Kidney (tissue), 13 donors: ENCODE measurements at regions not wholly inside any gene's neighbourhood (a gene's known extent, or its start where the extent isn't known, plus 50 kb on each side); places are given as distances from the start of the nearest gene placed in this dataset.

Experiments used
- DNase-seq, 5 donors: peaks; one replicate each; pipeline ENCODE4 v3.0.0-alpha.2; 2013 to 2020
- FAIRE-seq: peaks from 2 replicates; lab custom pipeline; 2012; peaks lifted over from hg19 to GRCh38; lab: Jason Lieb, UNC
- H3K27ac ChIP-seq, 2 donors: one replicate each; pipeline ENCODE4 v1.7.0; 2013; ENCODE audit warnings: low read depth in 2 of 2, low read length in 2 of 2, inconsistent platforms in 1 of 2
- H3K27me3 ChIP-seq: one replicate; pipeline ENCODE4 v1.7.1; 2013; ENCODE audit warnings: low read length, inconsistent platforms; ENCODE audit not compliant: control insufficient read depth, insufficient read depth
- H3K36me3 ChIP-seq, 3 donors: one replicate each; pipeline versions ENCODE4 v1.7.0 to v1.7.1; 2013; ENCODE audit warnings: low read length in 3 of 3, control low read depth in 1 of 3, inconsistent platforms in 1 of 3; ENCODE audit not compliant: insufficient read depth in 3 of 3, control insufficient read depth in 2 of 3
- H3K4me1 ChIP-seq, 3 donors: one replicate each; pipeline versions ENCODE4 v1.7.0 to v1.7.1; 2013; ENCODE audit warnings: low read length in 3 of 3, inconsistent platforms in 1 of 3, low read depth in 1 of 3; ENCODE audit not compliant: control insufficient read depth in 2 of 3, insufficient read depth in 2 of 3
- H3K4me3 ChIP-seq, 3 donors: one replicate each; pipeline versions ENCODE4 v1.7.0 to v1.8.1; 2013; ENCODE audit warnings: low read length in 3 of 3, control low read depth in 1 of 3, inconsistent platforms in 1 of 3
- H3K9ac ChIP-seq, 3 donors: one replicate each; pipeline versions ENCODE4 v1.7.0 to v1.7.1; 2013; ENCODE audit warnings: low read length in 3 of 3, control low read depth in 1 of 3, inconsistent platforms in 1 of 3
- H3K9me3 ChIP-seq, 3 donors: one replicate each; pipeline versions ENCODE4 v1.7.0 to v1.7.1; 2013; ENCODE audit warnings: low read length in 3 of 3, control low read depth in 1 of 3, inconsistent platforms in 1 of 3; ENCODE audit not compliant: control insufficient read depth in 2 of 3, insufficient read depth in 1 of 3
- intact Hi-C: fragments of 100-400 bp; cut with DNase I; formaldehyde crosslinking; loops from one replicate; pipeline ENCODE4 v1.11.1; 2022
- TF ChIP-seq, protein P1 (sequence below): IDR thresholded peaks from 3 replicates; pipeline ENCODE4 v1.5.1; 2012; ENCODE audit warnings: mild to moderate bottlenecking, moderate library complexity, borderline replicate concordance; ENCODE audit not compliant: insufficient read depth; ENCODE audit errors: extremely low read depth
- donor health status: control.
- donor health status: control.
- donor health status: control.
- donor health status: control.
- donor health status: control.
- donor health status: DM: yes; HTN: yes; CAD: no.
- donor health status: Normal renal cell carcinoma (clear cell type).

DNA sequence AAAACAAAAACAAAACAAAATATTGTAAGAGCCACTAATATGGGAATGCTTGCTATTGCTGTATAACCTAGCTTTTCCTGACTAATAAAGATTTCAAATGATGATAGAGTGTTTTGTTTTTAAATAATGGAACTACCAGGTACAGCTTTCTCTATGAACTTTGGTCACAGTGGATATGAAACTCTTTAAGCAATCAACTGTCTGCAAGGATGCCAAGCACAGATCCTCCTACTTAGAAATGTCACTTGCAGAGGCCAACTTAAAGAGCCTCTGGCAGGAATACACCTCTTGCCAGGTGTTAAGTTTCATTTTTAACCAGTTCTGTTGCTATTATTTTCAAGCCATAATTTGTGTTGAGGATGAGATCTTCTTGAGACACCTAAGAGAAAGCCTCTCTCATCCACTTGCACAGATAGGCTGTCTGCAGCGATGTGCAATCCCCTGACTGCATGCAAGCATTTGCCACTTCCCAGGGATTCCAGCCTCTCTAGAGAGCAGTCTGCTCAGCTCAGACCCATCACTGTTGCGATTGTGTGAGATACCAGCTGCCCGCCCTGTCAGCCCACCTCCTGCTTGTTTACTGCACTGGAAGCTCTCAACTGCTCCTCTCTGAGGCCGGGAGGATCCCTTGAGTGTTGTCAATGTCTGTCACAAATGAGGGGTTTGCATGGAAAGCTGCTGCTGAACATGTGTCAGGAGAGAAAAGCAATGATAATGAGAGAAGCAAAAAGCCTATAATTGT, 86.1 kb upstream of the SCG2 start:
- H3K27me3 ChIP-seq, result no peaks in the 10 kb centered on the region
- DNase-seq, result peak in 2 of 5 donors; percentile 15 to 22
- H3K4me3 ChIP-seq, result no peak overlapping the region
- H3K27ac ChIP-seq, result no peak overlapping the region
- H3K9me3 ChIP-seq, result no peaks in the 10 kb centered on the region
- intact Hi-C loops, result no loop called here
- H3K36me3 ChIP-seq, result no peaks in the 10 kb centered on the region
- no peak for FAIRE-seq
- no peak overlapping the region for H3K9ac ChIP-seq
- no peaks in the 10 kb centered on the region for H3K4me1 ChIP-seq
- TF ChIP-seq, protein P1, sequence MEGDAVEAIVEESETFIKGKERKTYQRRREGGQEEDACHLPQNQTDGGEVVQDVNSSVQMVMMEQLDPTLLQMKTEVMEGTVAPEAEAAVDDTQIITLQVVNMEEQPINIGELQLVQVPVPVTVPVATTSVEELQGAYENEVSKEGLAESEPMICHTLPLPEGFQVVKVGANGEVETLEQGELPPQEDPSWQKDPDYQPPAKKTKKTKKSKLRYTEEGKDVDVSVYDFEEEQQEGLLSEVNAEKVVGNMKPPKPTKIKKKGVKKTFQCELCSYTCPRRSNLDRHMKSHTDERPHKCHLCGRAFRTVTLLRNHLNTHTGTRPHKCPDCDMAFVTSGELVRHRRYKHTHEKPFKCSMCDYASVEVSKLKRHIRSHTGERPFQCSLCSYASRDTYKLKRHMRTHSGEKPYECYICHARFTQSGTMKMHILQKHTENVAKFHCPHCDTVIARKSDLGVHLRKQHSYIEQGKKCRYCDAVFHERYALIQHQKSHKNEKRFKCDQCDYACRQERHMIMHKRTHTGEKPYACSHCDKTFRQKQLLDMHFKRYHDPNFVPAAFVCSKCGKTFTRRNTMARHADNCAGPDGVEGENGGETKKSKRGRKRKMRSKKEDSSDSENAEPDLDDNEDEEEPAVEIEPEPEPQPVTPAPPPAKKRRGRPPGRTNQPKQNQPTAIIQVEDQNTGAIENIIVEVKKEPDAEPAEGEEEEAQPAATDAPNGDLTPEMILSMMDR, result no peak

DNA sequence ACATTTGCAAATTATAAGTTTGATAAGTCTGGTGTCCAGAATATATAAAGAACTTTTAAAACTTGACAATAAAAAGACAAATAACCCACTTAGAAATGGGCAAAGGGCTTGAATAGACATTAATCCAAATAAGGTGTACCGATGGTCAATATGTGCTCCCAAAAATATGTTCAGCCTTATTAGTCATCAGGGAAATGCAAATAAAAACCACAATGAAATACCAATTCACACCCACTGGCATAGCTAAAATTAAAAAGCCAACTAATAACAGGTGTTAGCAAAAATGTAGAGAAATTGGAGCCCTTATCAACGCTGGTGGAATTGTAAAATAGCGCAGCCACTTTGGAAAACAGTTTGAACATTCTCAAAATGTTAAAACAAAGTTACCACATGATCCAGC, 79.0 kb upstream of the SCG2 start:
- Histone ChIP-seq H3K27ac (no peak overlapping the region), H3K9me3 (no peaks in the 10 kb centered on the region), H3K4me1 (no peaks in the 10 kb centered on the region), H3K9ac (no peak overlapping the region), H3K36me3 (no peaks in the 10 kb centered on the region), H3K4me3 (no peak overlapping the region), H3K27me3 (no peaks in the 10 kb centered on the region)
- intact Hi-C loops, result no loop called here
- no peak for FAIRE-seq
- TF ChIP-seq, protein P1, result no peak
- no peak for DNase-seq

DNA sequence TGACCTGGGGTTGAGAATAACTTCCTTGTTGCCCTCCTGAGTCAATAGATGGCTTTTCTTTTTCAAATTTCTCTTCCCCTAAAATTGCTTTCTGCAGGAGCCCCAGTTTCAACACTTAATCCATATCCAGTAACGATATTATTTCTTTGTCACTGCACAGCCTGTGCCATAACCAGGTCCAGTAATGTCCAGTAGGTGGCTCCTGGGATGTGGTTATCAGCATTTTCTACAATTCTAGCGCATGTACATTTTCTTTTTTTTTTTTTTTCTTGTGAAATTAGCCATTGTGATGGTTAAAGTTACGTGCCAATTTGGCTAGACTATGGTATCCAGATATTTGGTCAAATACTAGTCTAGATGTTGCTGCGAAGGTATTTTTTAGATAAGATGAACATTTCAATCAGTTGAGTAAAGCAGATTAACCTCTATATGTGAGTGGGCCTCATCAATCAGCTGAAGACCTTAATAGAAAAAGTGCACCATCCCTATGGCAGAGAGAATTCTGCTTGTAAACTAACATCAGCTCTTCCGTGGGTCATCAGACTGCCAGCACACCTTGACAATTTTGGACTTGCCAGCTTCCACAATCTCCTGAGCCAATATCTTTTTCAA, 72.9 kb upstream of the SCG2 start:
- no peak overlapping the region for H3K9ac ChIP-seq
- FAIRE-seq (no peak), DNase-seq (peak in 1 of 5 donors; percentile 13)
- H3K27ac ChIP-seq, result no peak overlapping the region
- no peaks in the 10 kb centered on the region for H3K36me3 ChIP-seq
- H3K4me1 ChIP-seq, result no peaks in the 10 kb centered on the region
- no peaks in the 10 kb centered on the region for H3K9me3 ChIP-seq
- no peak overlapping the region for H3K4me3 ChIP-seq
- intact Hi-C loops, result no loop called here
- TF ChIP-seq, protein P1, result peak; percentile 50
- H3K27me3 ChIP-seq, result no peaks in the 10 kb centered on the region
